HG03442 (cell line): ENCODE measurements at regions not wholly inside any gene's neighbourhood (a gene's known extent, or its start where the extent isn't known, plus 50 kb on each side); places are given as distances from the start of the nearest gene placed in this dataset.

Source experiments
- ATAC-seq: cut with Tn5 transposase; IDR thresholded peaks from one replicate; pipeline ENCODE4 v1.9.1; 2021; ENCODE audit warnings: mild to moderate bottlenecking, moderate library complexity; ENCODE audit not compliant: unreplicated experiment

GRCh38 chr4:65868096-65868824, 198.0 kb upstream of the EPHA5 start:
- ATAC-seq, result no peak

- no peak for ATAC-seq
Observed at GRCh38 chr4:65865489-65865888, 195.2 kb upstream of the EPHA5 start.

GRCh38 chr4:65861993-65862392, 191.7 kb upstream of the EPHA5 start:
- ATAC-seq, result no peak

GRCh38 chr4:65845199-65845773, 175.0 kb upstream of the EPHA5 start:
- no peak for ATAC-seq

- ATAC-seq, result no peak
Observed at GRCh38 chr4:65839164-65839931, 169.1 kb upstream of the EPHA5 start.

GRCh38 chr4:65834707-65835106, 164.4 kb upstream of the EPHA5 start:
- ATAC-seq, result no peak

GRCh38 chr4:65831828-65832227, 161.5 kb upstream of the EPHA5 start:
- ATAC-seq, result no peak

GRCh38 chr4:65825116-65825753, 154.9 kb upstream of the EPHA5 start:
- ATAC-seq, result no peak

GRCh38 chr4:65819192-65819591, 148.9 kb upstream of the EPHA5 start:
- ATAC-seq, result no peak

GRCh38 chr4:65805936-65806335, 135.6 kb upstream of the EPHA5 start:
- no peak for ATAC-seq

GRCh38 chr4:65799513-65799912, 129.2 kb upstream of the EPHA5 start:
- ATAC-seq, result no peak

- no peak for ATAC-seq
Observed at GRCh38 chr4:65798498-65799127, 128.3 kb upstream of the EPHA5 start.

- no peak for ATAC-seq
Observed at GRCh38 chr4:65791812-65792308, 121.6 kb upstream of the EPHA5 start.

GRCh38 chr4:65791111-65791811, 121.0 kb upstream of the EPHA5 start:
- ATAC-seq, result no peak

GRCh38 chr4:65789805-65790204, 119.5 kb upstream of the EPHA5 start:
- ATAC-seq, result no peak

- ATAC-seq, result no peak
Observed at GRCh38 chr4:65789341-65789740, 119.1 kb upstream of the EPHA5 start.

- no peak for ATAC-seq
Observed at GRCh38 chr4:65777270-65777669, 107.0 kb upstream of the EPHA5 start.

- ATAC-seq, result no peak
Observed at GRCh38 chr4:65773636-65774035, 103.3 kb upstream of the EPHA5 start.

- ATAC-seq, result no peak
Observed at GRCh38 chr4:65747386-65747785, 77.1 kb upstream of the EPHA5 start.

- ATAC-seq, result no peak
Observed at GRCh38 chr4:65738134-65738533, 67.8 kb upstream of the EPHA5 start.
